Heart left ventricle (tissue), 13 donors: ENCODE measurements at regions not wholly inside any gene's neighbourhood (a gene's known extent, or its start where the extent isn't known, plus 50 kb on each side); places are given as distances from the start of the nearest gene placed in this dataset.
"Not testable (repeated sequence)": the region's sequence is repeated elsewhere in the genome, so short reads cannot be mapped to it uniquely, and the experiment has no call there.

Experiments used
- CTCF ChIP-seq, 12 donors: fragments of 200-600 bp; sonication (generic) in 4 of 12; IDR thresholded peaks; one replicate each; pipeline versions ENCODE4 v1.5.0 to v1.8.0; 2018 to 2022; ENCODE audit warnings: antibody characterized with exemption in 12 of 12, mild to moderate bottlenecking in 5 of 12
- POLR2A ChIP-seq, 2 donors: fragments of 450-650 bp; IDR thresholded peaks; one replicate each; pipeline ENCODE4 v1.6.1; 2017; ENCODE audit warnings: antibody characterized with exemption in 2 of 2, mild to moderate bottlenecking in 2 of 2, moderate library complexity in 2 of 2
- donor health status: ischemic (EF 13 %, LVEDD 7.1; RV severe dilation, severe dysfunction).
- donor health status: DM: no; HTN: yes; CAD: no.
- donor health status: DM: no; HTN: no; CAD: no.
- donor health status: ischemic (EF 25% LVEDD 6.9; RV normal size, moderate dysfunction).
- donor health status: ischemic (EF 25% LVEDD 5.7; RV mildly dilated, moderate dysfunction).
- donor health status: ischemic (EF 35%, LVEDD 5.7; RV mildly dilated, moderate dysfunction).
- donor health status: nonischemic (EF 11% LVEDD 7.7; RV severe dilation, severe dysfunction).
- donor health status: DM: yes; HTN: yes; CAD: no.
- donor health status: PGD.
- donor health status: ischemic (EF 29% LVEDD 5.4; RV normal size, mild dysfunction).
- donor health status: nonischemic (EF 23%, LVEDD 6.1; RV moderate dilation, normal function).

- not testable (repeated sequence) for TF ChIP-seq CTCF, POLR2A (IDR thresholded peaks at IDR 0.05)
These were observed 57.6 kb upstream of the BHLHE40 start for GRCh38 chr3:4921589-4921988.
